ENCODE measurements at regions not wholly inside any gene's neighbourhood (a gene's known extent, or its start where the extent isn't known, plus 50 kb on each side); places are given as distances from the start of the nearest gene placed in this dataset.

DNA sequence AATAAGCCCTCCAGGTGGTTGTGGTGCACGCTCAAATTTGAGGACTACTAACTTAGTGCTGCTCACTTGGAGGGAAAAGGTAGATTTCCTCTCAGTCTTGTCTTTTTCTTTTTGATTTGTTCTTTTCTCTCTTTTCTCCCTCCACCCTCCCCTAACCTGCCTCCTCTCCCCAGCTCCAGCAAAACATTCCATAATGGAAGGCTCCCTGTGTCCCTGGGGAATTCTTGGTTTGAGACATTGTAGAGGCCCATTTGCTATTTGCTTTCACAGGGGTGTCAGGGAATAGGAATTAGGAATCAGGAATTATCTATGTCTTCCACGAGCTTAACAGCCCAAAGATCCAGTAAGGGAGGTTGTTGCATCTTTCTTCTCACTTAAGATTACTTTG lies 136.8 kb upstream of the UMPS start:
- no peak for TF ChIP-seq POLR2A (IDR thresholded peaks at IDR 0.05)
- TF ChIP-seq, protein P1, sequence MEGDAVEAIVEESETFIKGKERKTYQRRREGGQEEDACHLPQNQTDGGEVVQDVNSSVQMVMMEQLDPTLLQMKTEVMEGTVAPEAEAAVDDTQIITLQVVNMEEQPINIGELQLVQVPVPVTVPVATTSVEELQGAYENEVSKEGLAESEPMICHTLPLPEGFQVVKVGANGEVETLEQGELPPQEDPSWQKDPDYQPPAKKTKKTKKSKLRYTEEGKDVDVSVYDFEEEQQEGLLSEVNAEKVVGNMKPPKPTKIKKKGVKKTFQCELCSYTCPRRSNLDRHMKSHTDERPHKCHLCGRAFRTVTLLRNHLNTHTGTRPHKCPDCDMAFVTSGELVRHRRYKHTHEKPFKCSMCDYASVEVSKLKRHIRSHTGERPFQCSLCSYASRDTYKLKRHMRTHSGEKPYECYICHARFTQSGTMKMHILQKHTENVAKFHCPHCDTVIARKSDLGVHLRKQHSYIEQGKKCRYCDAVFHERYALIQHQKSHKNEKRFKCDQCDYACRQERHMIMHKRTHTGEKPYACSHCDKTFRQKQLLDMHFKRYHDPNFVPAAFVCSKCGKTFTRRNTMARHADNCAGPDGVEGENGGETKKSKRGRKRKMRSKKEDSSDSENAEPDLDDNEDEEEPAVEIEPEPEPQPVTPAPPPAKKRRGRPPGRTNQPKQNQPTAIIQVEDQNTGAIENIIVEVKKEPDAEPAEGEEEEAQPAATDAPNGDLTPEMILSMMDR (IDR thresholded peaks at IDR 0.05): no peak
